HT-29 (cell line): ENCODE measurements at regions not wholly inside any gene's neighbourhood (a gene's known extent, or its start where the extent isn't known, plus 50 kb on each side); places are given as distances from the start of the nearest gene placed in this dataset.

ENCODE experiments used
- DNase-seq: peaks from one replicate; pipeline ENCODE4 v3.0.0-alpha.2; 2015; ENCODE audit warnings: low spot score

DNA sequence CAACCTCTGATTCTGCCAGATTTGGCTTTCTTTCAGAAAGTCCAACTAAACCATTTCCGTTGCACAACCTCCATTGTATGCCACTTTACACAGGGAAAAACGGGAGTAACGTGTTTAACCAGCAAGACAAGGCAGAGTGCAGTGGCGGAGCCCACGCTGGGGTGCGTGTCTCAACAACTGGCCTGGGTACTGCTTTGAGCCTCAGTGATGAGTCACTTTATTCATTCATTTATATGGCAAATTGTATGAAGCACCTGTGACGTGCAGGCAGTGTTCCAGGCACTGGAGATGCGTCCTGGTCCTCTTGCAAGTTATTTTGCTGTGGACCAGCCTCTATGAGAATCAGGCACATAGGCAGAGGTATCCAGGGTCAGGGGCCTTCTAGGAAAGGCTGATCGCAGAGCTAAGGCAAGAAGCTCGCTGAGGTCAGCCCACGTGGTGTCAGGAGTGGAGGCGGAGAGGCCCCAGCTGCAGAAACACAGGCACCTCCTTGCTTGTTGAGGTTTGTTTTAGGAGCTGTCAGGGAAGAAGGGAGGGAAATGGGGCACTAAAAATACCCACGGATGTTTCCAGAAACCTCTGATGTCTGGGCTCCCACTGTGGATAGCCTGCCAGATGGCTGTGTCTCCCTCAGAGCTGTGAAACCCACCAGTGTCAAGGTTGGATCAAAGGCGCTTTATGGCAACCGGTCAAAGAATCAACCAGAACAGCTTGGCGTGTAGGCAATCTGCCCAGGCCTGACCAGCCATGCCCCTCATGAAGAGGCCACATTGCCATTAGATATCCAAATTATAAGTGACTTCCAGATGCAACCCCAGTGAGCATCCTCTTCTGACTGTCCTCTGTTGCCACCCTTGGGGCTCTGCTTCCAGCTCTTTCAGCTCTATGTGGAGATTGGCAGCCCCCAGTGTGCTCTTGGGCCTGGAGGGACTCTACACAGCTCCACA, 157.2 kb downstream of the CD83 start:
- no peak for DNase-seq

DNA sequence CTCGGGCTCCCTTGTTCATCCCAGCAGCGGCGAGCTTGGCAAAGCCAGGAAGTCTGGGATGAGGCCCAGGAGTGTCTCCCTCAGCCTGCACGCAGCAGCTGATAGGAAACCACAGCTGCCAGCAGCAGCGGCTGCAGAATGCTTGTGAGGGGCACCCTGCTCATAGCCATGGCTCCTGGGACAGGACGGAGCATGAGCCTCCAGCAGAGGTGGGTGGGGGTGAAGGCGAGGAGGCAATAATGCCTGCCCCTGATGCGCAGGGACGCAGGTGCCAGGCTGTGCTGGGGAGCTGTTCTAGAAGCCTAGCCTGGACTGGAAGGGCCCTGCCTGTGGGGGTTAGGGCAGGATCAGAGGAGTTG, 157.9 kb downstream of the CD83 start:
- no peak for DNase-seq

DNA sequence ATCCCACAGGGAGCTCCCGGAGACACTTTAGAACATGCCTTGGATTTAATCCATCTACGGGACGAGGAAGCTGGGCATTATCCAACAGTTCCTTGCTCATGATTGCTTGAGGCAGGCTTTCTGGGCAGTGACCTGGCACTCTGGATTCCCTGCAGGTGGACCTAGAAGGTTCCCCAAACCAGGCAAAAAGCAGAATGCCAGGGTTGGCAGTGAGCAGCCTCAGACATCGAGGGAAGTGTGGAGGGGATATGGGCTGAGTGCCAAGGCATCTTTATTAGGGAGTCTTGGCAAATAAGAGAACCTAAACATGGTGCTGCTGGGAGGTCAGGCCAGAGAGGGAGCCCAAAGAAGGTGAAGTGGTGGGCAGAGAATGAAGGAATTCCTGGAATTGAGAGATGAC, 158.5 kb downstream of the CD83 start:
- DNase-seq = no peak

DNA sequence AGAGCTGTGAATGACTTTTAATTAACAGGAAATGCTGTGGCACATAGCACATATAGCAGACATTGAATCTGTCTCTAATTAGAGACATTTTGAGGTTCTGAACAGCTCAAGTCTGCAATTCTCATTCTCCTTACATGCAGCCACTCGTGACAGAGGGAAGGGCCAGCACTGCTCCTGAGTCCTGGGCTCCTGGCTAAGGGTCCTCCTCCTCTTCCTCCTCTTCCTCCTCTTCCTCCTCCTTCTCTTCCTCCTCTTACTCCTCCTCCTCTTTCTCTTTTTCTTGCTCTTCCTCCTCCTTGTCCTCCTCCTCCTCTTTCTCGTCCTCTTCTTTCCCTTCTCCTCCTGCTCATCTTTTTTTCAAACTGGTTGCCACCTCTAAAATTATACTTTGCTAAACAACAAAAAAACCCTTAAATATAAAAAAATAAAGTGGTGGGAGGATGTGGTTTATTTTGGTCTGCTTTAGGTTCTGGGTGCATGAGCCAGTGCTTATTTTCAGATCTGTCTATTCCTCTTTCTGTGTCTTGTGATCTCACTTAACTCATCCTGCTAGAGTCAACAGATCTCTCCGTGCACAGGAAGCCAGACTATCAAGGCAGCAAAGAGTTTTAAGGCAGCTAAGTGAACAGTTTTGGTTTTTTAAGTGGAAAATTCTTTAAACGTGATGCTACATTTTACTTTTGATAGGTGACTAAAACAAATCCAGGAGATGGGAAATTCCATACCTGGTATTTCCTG, 159.3 kb downstream of the CD83 start:
- no peak for DNase-seq

DNA sequence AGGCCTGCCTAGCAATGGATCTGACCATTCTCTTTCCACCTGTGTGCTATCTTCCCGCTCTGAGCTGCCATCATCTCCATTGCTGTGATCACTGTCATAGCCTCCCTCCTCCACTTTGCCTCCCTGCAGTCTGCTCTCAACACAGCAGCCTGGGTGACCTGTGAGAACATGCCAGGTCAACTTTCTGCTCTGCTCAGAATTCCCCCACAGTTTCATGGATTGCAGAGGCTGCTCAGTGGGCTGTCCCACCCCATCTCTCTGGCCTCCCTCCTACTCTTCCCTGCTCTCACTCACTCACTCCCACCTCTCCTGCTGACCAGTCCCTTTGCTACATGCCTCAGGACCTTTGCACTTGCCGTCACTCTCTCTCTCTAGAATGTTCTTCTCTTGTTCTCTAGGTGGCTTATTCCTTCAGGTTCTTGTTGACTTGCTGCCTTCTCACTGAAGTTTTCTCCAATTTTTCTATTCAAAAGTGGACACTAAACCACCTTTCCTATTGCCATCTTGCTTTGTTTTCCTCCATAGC, 159.9 kb downstream of the CD83 start:
- DNase-seq = no peak

DNA sequence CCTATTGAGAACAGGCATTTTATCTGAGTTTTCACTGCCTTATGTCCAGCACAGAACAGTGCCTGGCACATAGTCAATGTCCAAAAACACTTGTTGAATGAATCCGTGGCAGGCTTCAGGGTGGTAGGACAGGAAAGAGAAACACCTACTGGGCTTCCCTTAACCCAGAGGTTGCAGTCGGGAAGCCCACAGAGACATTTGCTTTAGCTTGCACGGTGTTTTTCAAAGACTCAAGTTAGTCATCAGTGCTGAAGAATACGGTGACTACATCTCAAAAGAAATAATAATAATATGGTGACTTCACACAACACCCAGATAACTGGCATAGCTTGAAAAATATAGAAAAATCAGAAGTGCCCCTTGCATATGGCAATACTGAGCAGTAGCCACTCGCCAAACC, 160.4 kb downstream of the CD83 start:
- no peak for DNase-seq

DNA sequence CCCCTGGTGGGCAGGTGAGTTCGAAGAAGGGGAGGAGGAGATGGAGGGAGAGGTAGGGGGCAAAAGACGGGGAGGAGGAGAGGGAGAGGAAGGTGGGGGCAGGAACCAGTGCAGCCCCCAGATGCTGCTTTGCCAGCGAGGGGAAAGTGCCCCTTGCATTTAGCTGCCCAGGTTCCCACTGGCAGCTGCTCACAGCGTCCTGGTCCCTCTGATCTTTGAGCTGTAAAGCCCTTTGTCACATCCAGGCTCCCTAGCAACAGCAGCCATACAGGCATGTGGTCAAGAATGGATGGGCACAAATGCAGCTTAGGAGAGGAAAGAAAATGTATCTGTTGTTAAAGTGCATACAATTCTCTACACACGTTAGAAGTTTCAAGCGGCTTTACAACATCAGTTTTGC, 160.9 kb downstream of the CD83 start:
- DNase-seq = no peak

DNA sequence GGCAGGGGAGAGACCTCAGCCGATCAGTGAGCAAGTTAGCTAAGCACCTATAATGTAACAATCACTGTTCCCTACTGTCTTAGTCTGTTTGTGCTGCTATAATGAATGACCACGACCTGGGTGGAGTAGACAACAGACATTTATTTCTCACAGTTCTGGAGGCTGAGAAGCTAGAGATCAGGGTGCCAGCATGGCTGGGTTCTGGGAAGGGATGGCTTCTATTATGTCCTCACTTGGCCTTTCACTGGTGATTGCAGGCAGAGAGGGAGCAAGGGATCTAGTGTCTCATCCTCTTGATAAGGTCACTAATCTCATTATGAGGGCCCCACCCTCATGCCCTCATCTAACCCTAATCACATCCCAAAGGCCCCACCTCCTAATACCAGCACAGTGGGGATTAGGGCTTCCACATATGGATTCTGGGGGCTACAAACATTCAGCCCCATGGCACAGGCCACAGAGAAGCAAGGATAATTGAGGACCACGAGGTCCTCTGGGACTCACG, 162.5 kb downstream of the CD83 start:
- DNase-seq = no peak

DNA sequence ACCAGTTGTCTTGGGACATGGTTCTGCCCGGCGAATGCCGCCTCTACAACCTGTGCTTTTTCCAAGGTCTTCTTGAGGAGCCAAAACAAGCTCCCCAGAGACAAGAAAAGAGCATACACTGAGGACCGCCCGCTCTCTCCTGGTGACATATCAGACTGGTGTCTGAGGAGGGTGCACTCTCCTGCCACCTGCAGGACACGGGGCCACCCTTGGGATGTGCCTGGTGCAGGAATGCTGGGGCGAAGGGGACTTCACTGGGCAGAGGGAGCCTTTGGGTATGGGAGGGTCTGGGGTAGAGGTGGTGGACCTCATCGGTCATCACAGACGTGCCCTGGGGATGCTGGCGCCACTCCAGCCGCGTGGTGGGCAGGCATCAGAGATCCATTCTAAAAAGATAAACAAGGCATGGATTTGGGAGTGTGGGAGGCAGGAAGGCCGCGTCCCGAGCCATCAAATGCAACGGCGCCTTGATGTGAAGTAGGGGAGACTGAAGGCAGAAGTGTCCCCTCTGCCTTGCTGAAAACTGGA, 163.3 kb downstream of the CD83 start:
- no peak for DNase-seq

DNA sequence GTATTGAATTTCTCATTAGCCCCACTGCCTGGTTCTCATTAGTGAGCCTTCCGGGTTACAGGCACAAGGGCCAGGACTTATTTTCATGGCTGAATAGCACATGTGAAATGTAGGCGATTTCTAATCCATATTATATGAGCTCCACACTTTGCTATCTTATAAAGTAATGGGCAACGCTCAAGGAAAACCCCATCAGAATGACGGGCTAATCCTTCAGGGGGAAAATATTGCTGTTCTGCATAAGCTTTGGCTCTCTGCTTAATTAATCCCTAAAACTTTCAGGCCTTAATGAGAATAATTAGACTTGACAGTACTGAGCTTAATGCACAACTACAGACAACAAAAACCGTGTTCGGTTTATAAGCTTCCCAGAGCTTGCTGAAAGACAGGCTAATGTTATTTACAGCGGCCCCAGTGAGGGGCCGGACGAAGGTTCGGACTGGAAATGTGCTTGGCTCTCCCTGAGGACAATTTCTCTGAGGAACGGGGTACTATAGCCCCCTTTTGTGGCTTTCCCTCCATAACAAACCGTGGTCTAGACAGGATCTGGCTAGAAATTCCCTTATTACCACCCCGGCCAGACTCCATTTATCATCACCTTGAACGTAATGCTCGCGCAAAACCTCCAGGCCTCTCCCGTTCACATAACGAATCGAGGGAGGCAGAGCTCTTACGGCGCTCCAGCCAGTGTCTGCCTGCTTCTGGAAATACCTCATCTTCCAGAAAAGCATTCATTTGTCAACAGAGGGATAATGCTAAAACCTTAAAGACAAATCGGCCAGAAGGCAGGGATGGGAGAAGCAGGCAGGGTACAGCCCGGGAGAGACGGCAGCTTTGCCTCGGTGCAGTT, 164.5 kb downstream of the CD83 start:
- no peak for DNase-seq

DNA sequence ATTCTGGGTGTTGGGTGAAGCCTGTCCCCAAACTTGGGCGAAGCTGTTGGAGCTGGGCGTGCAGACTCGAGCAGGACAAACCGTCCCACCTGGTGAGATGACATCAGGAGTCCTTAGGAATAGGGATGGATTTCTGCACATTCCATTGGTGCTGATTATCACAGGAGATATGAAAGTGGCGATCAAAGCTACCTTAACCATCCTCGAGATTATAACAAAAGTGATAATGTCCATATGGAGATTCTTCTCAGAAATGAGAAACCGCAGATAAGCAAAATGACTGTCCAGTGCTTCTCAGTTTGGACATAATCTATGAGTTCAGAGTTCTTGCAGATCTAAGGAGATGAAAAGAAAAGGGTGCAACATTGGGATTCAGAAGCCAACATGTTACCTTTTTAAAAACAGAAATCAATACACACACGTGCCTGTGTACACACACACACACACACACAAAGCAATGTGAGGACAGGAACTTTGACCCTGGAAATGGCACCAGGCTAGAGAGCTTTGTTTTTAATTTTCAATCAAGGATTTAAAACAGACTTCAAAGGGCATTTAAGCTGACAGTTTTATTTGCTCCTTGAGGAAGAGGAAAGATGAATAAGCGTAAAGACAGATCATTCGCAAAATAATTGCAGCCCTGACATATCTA, 165.4 kb downstream of the CD83 start:
- no peak for DNase-seq

DNA sequence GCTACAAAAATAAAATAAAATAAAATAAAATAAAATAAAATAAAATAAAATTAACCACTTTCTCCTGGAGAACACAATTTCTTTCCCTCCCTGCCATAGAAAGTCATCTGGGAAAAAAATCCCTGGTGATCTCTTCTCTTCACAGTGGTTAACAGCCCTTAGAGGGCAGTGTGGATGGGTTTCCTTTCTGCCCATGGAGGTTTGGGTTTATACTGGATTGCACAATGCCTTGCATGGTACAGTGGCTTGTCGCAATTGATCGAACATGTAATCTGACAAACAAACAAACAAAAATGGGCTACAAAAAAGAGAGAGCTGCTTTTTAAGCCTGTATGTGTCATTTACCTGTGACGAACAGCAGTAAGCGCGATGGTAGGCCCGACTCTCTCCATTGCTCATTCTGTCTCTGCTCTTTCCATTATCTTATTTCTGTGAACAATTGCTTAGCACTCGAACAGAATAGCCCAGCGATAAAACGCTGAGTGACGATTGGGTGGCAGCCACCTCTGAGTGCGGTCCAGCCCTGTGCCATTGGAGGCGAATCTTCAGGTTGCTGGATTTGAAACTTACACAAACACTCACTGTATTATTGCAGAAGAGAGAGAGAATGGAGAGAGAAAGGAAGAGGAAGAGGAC, 166.1 kb downstream of the CD83 start:
- DNase-seq = no peak

DNA sequence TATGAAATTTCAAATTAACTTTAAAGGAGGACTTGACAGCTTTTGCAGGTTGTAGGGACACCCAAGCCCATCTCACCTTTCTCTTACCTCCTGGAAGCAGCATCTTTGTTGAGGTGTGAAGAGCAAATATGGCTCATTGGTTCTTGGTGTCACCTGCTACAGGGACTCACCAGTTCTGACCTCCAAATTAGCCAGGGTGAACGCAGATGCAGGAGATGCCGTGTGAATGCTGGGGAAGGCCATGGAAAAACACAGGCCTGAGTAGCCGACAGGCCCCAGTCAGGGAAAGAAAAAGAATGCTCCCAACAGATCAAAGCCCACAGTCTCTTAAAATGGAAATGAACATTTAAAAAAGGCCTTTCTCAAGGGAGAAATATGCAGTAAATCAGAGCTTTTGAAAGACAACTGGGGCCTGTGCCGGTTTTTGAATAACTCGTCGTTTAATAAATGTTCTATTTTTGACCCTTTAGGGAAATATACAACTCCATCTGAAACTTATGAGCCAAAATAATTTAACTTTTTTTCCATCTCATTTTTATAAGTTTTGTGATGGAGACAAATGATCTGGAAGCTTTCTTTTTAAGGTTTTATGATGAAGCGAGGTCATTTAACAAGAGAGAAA, 167.5 kb downstream of the CD83 start:
- no peak for DNase-seq

DNA sequence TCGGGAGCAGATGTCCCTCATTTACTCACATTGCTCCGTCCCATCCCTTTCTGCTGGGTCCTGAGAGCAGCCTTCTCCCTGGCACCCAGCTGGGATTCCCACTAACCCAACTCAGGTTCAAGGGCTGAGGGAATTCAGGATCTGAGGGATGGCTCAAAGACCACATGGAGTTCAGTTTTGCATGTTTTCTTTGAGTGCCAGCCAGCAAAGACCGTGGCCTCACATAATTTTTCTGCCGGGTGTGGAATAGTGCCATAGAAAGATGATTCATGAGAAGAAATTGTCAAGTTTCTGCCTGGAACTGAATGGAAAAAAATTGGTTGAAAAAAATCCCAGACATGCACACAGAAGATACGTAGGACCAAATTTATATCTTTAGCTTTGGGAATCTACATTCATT, 168.6 kb downstream of the CD83 start:
- DNase-seq = no peak

DNA sequence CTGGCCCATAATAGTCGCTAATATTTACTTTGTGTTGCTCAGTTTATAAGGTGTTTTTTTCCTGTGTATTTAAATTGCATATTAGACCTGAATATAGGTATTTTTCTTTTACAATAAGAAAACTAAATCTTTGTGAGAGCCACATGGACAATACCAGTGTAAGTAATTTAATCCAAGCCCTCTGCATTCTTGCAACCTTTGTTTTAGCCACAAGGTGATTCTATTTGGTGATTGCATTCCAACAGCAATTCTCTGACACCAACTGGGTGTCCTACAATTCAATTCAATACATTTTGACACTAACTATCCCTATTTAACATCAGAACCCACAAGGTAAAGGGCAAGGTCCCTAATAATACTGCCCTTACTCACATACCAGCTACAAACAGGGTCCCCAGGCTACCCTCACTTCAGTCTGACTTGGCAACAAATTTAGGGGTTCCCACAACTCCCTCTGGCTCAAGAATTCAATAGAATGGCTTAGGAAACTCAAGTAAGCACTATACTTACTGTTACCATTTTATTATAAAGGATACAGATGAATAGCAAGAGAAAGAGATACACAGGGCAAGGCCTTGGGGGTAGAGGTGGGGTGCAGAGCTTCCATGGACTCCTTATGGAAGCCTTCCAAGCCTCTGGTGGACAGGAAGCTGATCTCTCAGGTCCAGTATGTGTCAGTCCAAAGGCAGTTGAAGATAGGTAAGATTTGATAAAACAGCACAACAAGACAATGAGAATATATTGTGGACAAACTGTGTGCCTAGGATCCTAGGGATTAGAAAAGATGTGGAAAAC, 169.3 kb downstream of the CD83 start:
- DNase-seq = no peak

DNA sequence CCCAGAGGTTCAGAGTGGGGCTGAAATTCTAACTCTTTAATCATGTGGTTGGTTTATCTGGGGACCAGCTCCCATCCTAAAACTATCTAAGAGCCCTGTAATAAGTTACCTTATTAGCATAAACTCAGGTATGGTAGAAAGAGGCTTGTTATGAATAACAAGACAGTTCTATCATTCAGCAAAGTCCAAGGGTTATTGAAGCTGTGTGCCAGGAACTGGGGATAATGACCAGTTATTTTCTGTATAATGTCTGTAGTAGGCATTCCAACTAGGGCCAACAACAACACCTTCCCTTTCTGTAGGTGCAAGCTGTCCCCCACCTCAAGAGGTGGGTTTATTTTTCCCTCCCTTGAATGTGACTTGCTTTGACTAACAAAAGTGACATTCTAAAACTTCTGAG, 170.1 kb downstream of the CD83 start:
- DNase-seq = no peak

DNA sequence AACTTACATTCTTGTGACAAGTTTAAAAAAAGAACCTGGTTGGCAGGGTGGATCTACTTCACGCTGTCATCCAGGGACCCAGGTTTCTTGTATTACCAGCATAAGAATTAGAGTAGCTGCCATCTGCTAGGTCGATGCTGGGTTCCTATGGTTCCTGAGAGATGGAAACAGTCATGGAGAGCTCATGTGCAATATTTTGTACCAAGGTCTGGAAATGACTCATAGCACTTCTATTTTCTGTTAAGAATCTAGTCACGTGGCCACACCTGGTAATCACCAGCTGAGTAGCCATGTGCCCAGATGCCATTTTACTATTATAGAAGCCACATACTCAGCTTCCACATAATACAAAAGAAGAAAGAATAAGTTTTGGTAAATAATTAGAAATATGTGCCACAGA, 171.3 kb downstream of the CD83 start:
- DNase-seq = no peak

DNA sequence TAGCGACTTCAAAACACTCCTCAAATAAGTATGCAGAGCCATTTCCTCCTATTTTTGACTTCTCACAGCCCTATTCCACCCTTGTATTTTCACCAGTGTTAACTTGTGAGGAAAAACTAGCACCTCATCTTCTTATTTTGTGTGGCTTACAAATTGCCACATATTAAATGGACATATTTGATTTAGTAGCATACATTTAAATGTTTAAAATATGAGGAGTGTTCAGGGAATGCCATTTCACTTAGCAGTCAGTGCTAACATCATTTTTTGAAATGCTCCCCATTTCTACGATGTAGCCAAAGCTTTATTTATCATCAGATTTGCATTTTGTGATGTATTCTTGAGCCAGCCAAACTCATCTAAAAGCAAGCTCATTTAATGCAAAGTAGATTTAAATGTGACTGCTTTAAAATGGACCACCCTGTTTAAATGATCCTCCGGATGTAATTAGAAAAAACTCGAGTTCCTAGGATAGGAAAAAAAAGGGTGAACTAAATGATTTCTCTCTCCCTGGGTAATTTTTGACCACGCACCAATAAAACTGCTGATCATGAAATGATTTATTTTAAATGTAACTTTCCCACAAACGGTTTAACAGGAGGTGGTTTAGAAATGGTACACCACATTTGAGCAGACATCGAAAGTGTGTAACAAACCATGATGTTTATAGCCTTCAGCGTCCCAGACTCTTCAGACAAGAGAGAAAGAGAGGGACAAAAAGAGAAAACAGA, 172.6 kb downstream of the CD83 start:
- no peak for DNase-seq
